GM19351 (cell line): ENCODE measurements at regions not wholly inside any gene's neighbourhood (a gene's known extent, or its start where the extent isn't known, plus 50 kb on each side); places are given as distances from the start of the nearest gene placed in this dataset.

Source experiments
- ATAC-seq: cut with Tn5 transposase; IDR thresholded peaks from one replicate; pipeline ENCODE4 v1.9.1; 2021; ENCODE audit warnings: mild to moderate bottlenecking, moderate library complexity; ENCODE audit not compliant: unreplicated experiment

DNA sequence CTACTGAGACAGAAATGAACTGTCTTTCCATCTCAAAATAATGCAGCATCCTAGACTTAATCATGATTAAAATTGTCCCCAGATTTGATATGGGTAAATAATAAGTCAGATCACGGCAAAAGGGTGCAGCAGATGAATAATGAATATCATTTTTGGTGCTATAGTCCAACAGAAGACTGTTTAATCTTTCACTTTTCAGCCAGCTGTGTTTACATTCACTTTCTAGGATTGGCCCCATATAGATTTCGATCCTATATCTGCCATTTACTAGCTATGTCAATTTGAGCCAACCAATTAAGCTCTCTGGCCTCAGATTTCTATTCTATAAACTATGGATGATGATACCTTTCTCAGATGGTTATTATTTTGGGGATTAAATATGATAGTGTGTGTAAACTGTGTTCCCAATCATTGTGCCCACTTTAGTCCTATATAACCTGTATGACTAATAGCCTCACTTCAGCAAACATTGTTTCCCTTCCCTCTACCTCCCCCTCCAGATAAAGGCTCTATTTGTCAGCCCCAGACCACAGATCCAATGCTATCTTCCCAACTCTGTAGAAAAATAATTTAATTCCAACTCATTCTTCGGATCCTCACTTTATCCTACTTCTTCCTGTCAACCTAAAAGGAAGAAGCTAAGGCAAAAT, 53.6 kb upstream of the NT5E start:
- no peak for ATAC-seq

DNA sequence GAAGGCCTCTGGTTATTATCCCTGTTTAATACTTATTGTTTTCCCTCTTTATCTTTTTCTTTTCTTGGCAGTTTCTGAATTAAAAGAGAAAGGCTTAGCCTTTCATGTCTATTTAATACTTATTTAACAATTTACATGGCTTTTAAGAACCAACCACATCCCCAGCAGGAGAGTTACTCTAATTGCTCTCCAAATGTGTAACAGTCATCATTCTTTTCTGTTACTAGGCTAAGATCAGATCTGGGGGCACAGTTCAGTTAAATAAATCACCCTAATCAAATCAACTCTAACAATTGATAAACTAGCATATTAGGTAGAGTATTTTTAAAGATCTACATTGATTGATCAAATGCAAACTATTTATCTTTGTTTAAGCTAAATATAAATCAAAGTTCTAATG, 54.1 kb upstream of the NT5E start:
- no peak for ATAC-seq

GRCh38 chr6:85394853-85395538, 54.9 kb upstream of the NT5E start:
- no peak for ATAC-seq

DNA sequence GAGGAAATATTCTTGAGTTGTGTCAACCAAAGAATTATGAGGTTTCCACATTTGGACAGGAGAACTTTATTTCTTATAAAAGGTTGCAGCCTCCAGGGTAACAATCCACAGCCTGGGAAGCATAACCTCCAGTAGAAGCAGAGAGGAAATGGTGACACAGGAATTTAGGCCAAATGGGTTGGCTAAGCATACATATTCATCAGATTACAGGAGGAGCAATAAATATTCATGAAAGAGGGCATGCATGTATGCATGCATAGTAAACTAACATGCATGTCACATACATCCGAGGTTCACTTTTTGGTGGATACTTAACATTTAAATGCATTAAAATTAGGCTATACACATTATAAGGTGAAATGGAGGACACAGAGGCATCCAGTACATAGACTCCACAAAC, 55.7 kb upstream of the NT5E start:
- ATAC-seq, result no peak

DNA sequence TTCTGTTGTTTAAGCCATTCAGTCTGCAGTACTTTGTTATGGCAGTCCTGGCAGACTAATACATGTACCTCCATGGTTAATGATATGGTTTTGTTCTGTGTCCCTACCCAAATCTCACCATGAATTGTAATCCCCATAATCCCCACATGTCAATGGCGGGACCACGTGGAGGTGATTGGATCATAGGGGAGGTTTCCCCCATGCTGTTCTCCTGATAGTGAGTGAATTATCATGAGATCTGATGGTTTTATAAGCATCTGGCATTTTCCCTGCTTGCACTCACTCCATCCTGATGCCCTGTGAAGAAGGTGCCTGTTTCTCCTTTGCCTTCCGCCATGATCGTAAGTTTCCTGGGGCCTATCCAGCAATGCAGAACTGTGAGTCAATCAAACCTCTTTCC, 57.5 kb upstream of the NT5E start:
- ATAC-seq, result no peak

DNA sequence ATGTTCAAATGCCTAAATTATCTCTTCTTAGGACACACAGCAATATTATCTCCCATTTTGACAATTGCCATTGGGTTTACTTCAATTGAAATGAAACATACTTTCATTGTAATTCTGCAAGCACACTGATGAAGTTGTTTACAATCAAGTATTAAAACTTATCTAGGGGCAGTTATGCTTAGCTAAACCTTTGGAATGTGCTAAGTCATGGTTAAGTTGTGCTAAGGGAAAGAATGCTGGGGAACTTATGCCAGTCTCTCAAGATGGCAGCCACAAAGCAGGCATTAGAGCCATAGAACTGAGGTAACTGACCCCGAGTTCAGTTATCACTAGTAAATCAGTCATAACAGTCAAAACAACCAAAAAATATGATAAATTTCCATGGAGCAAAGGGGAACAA, 59.1 kb upstream of the NT5E start:
- no peak for ATAC-seq

DNA sequence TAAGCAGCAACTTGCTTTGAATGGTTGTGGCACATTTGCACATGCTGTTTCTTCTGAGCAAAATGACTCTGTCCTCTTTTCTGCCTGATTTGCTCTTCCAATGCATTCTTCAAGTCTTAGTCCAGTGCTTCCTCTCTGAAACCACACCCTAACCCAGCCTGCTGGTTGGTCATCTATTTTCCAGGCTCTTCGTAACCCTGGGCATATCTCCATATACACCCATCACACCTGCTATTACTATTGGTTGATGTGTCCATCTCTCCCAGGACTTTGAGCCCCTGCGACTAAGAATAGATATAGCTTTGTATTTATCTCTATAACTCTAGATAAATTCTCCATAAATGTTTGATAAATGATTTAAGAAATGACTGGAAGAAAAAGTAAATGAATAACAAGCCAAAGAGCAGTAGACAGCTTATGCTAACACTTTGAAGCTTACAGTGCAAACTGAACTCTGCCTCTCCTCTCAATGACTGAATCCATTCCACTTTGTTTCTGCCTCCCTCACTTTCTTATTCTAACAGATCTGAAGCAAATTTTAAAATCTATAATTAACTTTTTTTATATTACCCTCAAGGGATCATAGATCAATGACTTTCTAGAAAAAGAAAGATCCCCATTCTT, 59.7 kb upstream of the NT5E start:
- no peak for ATAC-seq

- no peak for ATAC-seq
These were observed 60.6 kb upstream of the NT5E start for GRCh38 chr6:85389151-85389797.

- ATAC-seq, result no peak
These were observed 61.4 kb upstream of the NT5E start for GRCh38 chr6:85388531-85388930.

GRCh38 chr6:85385636-85386315, 64.1 kb upstream of the NT5E start:
- no peak for ATAC-seq

DNA sequence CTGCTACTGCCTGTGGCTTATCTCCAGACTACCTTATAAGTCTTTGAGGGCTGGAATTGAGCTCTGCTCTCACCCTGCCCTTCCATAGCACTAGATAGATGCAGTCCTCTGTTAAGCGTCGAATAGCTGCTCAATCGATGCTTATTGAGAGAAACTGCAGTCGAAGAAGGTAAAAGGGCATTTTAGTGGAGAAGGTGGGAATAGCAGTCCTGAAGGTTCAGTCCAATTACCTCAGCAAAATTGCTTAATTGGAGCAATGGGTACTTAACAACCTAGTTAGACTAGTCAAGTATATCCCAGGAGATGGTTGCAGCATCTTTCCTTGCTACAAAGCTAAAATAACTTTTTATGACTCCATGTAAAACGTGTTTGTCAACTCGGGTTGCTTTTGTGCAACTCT, 66.8 kb upstream of the NT5E start:
- no peak for ATAC-seq

DNA sequence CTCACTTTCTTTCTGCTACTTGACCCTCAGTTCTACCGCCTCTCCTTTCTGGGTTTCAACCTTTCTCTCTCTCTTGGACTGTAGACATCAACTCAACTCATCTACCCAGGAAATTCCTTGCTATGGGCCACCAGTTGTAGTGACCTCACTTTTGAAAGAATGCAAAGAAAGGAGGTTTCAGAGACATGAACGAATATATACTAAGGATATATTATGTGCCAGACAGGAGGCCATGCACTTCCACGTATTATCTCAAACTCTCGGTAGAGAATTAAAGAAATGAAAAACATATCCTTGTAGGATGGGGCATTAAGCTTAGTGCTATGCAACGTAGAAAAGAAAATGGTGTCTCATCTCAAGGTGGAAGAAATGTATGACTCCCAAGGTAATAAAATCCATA, 67.3 kb upstream of the NT5E start:
- ATAC-seq, result no peak

DNA sequence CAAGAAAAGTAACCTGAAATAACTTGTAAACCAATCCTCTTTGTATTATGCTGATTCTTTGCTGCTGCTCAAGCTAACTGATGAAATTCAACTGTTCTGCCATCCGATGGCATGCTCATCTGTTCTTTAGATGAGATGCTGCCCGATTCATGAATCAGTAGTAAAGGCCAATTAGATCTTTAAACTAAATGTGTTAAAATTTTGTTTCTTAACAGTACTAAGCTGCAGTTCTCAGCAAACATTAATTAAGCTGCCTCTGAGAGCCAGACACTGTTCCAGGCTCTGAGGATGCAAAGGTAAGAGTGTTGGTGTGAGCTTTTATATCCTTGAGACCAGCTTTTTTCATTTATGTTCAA, 77.0 kb upstream of the NT5E start:
- no peak for ATAC-seq

DNA sequence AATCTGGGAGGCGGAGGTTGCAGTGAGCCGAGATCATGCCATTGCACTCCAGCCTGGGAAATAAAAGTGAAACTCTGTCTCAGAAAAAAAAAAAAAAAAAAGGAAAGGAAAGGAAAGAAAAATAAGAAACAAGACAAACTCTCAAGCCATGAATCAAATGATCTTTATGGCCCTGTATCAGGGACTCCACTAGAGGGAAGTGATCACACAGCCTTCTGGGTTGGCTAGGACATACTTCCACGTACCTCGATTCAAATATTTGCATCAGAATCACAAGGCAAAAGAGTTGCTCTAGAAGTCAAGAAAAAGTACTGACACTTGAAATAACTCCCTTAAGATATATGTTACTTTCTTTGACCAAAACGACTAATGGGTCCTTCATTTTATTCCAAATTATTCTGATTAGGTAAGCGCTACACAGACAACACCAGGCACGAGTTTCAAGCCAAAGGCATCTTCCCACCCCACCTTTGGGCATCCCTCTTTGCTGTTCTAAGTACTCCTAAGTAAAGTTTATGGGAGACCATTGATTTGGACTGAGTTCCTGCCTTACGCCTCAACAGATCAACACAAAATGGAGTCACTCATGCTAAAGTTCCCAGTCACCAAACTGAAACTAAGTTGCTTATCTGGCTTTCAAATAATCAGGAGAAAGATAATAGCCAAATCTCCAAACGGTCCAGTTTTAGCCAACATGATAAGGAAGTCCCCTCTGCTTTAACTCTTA, 77.5 kb upstream of the NT5E start:
- no peak for ATAC-seq

GRCh38 chr6:85368631-85369030, 81.3 kb upstream of the NT5E start:
- no peak for ATAC-seq

DNA sequence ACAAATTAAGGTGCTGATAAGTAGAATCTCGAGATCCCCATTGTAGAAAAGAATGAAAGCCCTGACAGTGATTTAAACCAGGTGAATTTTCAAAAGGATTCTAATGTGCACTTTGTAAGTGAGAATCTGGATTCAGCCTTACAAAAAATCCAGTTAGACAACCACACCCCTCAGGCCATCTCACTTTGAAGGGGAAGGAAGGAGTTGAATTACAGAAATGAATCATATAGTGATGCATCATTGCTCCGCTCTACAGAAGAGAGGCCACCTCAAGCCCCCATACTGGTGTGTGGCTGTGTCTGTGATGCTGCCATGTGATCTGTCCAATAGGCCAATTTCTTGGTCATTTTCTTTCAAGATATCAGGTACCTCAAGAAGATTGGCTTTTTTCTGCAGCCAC, 85.5 kb upstream of the NT5E start:
- ATAC-seq, result peak; percentile 78

- no peak for ATAC-seq
These were observed 86.0 kb upstream of the NT5E start for GRCh38 chr6:85363870-85364269.

- no peak for ATAC-seq
These were observed 87.1 kb upstream of the NT5E start for GRCh38 chr6:85362652-85363310.

DNA sequence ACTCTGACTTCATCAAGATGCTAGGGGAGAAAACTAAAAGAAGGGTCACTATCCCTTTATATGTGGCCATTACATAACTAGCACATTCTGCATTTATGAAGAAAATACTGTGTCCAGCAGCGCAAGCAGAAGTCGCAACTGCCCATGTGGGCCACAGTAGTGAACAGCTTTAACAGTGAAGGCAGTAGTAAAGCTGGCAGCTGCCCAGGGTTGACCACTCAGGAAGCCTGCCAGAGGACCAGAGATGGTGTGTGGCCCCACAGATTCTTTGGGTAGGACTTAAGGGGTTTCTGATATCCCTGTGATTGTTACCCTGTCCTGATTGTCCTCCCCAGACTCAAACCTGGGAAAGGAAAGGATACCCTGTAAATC, 88.3 kb upstream of the NT5E start:
- no peak for ATAC-seq
